ENCODE measurements at regions not wholly inside any gene's neighbourhood (a gene's known extent, or its start where the extent isn't known, plus 50 kb on each side); places are given as distances from the start of the nearest gene placed in this dataset.
"Not testable (repeated sequence)": the region's sequence is repeated elsewhere in the genome, so short reads cannot be mapped to it uniquely, and the experiment has no call there.

DNA sequence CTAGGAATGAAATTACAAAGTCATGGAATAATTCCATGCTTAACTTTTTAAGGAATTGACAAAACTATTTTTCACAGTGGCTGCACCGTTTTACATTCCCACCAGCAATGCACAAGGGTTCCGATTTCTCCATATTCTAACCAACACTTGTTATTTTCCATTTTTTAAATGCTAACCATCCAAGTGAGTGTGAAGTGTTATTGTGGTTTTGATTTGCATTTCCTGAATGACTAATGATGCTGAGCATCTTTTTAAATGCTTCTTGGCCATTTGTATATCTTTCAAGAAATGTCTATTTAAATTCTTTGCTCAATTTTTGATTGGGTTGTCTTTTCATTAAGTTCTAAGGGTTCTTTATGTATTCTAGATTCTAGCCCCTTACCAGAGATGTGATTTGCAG, 479.5 kb upstream of the SMARCA2 start:
- DNase-seq (ENCODE audit: extremely low read depth in 1 of 2, low read depth in 1 of 2) = no peak

DNA sequence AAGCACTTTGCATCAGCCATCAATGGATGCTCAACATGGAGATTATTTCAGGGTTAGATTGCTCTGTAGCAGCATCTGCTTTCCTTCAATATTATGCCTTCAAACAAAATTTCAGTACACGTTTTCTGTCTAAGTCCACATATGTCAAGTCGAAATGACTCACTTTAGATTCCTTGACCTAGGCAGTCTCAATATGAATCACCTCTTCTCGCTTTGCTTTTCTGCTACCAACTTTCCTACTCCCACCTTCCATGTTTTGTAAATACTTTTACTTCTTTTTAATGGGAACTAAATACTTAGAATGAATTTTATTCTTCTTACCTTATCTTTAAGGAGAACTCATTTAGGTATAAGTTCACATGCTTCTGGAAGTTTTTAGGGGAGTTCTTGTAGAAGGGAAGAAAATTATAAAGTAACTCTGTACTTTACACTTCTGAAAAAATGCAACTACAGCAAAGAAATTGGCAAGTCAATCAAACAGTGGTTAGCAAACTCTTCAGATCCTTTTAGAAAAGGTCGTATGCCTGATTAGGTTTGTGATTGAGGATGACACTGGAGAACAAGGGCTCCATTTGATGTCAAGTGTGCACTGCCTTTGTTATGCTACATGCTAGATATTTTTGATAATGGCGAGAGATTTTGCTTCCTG, 478.5 kb upstream of the SMARCA2 start:
- no peak for DNase-seq (ENCODE audit: extremely low read depth in 1 of 2, low read depth in 1 of 2)

DNA sequence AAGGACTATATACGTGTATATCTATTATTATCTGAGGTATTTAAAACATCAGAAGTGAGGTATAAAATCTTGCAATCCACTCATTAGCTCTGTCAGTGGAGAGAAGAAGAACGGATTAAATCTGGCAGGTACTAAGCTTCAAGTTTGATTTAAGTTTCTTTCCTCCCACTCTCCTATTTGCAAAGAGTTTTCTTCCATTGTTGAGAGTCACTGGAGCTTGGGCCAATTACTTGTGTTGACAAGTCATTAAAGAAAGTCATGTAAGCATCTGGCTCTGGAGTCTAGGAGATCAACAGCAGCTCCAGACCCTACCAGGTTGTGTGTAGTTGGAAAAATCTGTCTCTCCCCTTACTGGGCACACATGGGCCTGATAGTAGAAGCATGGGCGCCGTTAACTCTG, 476.8 kb upstream of the SMARCA2 start:
- no peak for DNase-seq (ENCODE audit: extremely low read depth in 1 of 2, low read depth in 1 of 2)

DNA sequence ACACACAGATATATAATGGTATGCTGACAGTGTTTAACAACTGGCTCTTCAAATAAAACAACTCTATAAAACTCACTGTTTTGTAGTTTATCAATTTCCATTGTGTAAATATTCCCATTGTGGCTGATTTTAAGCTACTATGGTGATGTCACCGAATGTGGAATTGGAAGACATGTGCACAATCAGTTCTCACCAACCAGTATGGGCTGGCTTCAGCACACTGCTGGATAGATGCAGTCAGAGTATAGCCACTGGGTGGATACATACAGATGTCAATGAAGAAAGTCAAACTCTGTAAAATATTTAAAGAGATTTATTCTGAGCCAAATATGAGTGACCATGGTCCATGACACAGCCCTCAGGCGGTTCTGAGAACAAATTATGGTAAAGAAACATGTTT, 475.9 kb upstream of the SMARCA2 start:
- no peak for DNase-seq (ENCODE audit: extremely low read depth in 1 of 2, low read depth in 1 of 2)

DNA sequence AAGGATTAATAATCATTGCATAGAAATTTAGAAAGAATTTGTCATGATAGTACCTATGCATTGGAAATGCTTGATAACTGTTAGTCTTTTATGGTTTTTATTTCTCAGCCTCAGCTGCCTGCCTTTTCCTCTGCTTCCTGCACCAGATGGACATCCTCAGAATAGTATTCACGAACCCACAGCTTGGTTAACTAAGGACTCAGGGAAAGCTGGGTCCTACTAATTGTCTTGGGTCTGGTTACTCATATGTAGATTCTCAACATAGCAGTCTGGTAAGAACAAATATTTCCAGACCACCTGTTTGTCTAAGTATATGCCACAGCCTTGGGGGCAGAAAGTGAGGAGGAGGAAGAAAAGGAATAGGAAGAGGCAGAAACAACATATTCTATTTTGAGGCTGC, 464.5 kb upstream of the SMARCA2 start:
- no peak for DNase-seq (ENCODE audit: extremely low read depth in 1 of 2, low read depth in 1 of 2)

DNA sequence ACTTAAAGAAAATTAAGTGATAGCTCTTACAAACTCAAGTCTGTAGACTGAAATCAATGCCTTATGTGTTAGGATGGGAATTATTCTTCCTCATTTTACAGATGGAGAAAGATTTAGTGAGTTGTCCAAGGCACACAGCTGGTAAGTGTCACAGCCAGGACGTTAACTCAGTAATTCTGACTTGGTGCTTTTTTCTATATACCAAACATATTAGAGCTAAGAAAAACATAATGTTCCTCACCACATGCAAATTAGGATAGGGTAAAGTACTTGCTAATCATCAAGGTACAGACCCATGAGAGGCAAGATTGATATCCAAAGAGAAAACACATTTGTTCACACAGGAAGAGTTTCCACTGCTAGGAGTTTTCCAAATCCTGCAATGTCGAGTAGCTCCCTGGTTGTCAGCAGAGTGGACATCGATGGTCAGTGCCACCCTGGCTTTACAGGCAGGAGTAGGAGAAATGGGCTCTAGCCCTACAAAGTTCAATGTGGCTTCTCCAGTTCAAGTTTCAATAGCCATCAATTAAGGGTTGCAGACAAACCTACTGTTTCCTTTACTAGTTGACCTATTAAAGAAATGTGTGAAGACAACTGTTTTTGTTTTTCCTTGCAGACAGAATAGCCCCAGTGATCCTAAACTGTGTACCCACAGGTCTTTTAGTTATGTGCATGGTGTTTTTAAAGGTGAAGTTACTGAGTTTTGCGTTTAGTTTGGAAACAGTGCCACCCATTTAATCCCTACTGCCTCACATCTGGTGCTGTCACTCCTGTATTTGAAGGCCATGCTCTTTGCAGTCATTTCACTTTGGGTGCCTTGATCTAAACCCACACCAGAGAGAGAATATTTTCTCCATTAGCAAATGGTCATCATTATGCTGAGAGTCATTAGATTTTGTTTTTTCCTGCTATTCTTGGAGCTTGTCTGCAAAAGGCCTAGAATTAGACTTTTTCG, 460.8 kb upstream of the SMARCA2 start:
- DNase-seq (ENCODE audit: extremely low read depth in 1 of 2, low read depth in 1 of 2) = no peak

DNA sequence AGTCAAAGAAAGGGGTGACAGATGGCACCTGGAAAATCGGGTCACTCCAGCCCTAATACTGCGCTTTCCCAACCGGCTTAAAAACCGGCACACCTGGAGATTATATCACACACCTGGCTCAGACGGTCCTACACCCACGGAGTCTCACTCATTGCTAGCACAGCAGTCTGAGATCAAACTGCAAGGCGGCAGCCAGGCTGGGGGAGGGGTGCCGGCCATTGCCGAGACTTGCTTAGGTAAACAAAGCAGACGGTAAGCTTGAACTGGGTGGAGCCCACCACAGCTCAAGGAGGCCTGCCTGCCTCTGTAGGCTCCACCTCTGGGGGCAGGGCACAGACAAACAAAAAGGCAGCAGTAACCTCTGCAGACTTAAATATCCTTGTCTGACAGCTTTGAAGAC, 456.5 kb upstream of the SMARCA2 start:
- DNase-seq (ENCODE audit: extremely low read depth in 1 of 2, low read depth in 1 of 2) = not testable (repeated sequence)

DNA sequence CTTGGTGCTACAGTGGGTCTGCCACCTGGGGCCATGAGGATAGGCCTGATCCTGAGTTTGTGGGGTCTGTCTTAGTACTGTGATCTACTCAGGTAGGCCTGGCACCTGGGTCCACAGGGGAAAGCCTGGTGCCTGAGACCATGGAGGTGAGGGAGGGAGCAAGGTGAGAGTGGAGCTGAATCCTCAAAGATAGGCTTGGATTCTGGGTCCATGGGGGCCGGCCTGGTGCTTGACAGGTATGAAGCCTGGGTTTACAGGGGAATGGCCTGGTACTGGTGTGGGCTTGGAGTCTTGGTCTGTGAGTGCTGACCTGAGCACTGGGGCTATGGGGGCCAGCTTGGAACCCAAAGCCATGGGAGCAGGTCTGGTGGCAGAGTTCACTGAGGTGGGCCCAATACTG, 439.2 kb upstream of the SMARCA2 start:
- DNase-seq (ENCODE audit: extremely low read depth in 1 of 2, low read depth in 1 of 2) = no peak

DNA sequence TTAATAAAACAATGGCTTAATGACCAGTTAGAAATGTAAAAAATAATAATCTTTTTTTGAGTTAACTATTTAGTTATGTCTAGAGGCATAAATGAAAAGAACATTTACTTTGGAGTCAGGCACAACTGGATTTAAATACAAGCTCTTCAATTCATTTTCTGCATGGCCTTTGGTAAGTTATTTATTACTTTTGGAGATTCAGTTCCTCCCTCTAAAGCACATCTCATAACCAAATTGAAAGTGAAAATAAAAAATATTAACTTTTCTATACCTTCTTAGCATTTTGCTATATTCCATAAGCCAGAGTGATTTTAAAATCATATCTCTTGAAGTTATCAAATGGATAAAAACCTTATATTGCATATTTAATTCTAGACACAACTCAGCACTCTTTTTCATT, 434.9 kb upstream of the SMARCA2 start:
- DNase-seq (ENCODE audit: extremely low read depth in 1 of 2, low read depth in 1 of 2) = no peak

DNA sequence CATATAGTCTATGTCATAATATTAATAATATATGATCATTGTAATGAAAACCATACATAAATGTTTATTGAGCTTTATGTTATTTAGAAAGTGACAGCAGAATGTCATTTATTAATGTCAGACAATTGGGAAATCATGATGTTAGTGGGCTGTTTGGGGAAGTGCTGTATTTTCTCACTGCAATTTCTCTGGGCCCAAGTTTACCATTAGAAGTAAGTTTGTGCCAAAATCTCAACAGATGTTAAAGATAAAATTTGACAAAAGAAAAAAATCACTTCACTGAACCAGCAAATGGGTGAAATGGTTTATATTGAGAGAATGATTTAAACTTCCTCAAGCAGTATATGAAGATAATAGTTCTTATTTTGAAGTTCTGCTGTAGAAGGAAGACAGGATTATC, 433.2 kb upstream of the SMARCA2 start:
- DNase-seq (ENCODE audit: extremely low read depth in 1 of 2, low read depth in 1 of 2) = no peak

DNA sequence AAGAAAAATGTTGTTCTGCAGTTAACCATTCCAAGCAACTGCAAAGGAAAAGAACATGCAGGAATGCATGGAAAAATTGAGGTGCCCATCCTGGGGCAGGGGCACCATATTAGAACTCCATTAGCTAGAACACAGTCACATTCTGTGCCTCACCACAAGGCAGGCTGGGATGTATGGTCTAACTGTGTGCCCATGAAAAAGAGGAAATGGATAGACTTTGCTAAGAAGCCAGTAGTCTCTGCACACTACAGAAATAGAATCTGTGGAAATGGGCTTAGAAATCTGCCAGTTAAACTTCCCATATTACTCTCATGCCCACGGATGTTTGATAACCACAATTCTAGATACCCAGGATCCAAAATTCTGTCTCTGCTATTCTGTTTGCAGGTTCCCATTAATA, 423.8 kb upstream of the SMARCA2 start:
- no peak for DNase-seq (ENCODE audit: extremely low read depth in 1 of 2, low read depth in 1 of 2)

DNA sequence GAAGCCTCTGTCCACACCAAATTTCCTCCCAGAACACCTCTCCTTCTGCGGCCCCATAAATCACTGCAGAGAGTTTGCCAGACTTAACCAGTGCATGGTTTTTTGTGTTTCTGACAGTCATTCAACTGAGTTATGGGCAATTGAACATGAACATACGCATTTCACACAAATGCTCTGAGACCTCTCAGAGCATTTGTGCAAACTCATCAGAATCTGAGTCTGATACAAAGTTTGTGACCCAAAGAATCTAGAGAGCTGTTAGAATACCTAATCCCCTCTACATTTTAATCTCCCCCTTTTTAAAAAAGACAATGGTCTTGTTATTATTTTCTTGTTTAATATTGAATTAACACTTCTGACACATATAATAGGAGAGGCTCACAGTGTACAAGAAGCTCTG, 416.9 kb upstream of the SMARCA2 start:
- no peak for DNase-seq (ENCODE audit: extremely low read depth in 1 of 2, low read depth in 1 of 2)

DNA sequence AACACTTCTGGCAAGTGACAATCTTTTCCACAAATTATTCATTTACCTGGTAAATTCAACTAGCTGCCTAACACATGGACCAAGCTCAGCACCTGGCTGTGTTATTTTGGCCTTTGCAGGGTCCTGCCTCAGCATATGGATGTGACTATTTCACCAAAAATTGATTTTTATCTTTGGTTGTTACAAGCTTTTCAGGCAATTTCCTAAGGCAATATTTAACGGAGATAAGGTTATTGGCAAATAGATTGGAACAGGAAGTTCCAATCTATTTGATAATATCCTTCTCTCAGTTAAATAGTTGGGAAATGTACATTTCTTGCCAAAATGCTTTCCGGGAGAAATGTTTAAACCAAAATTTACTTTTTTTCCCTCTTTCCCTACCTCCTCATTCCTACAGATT, 415.2 kb upstream of the SMARCA2 start:
- no peak for DNase-seq (ENCODE audit: extremely low read depth in 1 of 2, low read depth in 1 of 2)

DNA sequence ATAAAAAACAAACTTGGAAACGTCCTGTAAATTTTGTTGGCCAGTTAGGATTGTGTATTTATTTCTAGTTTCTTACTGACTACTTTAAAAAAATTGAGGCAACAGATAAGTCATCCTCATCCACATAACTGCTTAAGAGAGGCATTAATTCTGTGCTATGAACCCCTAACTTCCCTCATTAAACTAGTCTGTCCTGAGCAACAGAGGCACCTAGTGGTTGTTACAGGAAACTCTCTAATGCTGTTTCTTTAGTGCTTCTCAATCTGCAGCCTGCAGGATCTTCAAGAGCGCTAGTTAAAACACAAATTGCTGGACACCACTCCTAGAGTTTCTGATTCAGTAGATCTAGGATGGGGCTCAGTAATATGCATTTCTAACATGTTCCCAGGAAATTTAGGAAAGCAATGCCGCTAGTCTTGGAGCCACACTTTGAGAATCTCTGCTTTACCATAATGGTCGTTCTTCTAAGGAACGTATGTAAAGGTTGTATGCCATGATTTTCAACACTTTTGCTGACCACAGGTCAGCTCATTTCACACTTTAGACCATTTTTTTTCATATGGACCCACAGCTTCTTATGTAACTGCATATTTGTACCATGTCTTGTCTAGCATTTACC, 410.1 kb upstream of the SMARCA2 start:
- no peak for DNase-seq (ENCODE audit: extremely low read depth in 1 of 2, low read depth in 1 of 2)

DNA sequence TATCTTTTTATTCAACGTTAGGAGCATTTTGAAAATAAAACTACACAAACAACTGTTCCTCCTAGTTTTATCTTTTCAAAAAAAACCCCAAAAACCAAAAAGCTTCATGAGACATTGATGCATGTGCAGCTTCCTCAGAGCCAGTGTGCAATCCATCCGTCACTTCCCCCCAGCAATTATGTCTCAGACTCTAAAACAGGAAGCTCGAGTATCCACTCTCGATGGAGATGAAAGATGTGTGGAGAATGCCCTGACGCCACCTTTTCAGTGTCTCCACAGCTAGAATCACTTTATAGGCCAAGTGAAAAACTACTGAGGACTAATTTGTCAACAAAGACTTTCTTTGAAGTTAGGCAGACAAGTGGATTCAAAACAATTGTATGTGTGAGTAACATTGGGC, 408.9 kb upstream of the SMARCA2 start:
- no peak for DNase-seq (ENCODE audit: extremely low read depth in 1 of 2, low read depth in 1 of 2)

DNA sequence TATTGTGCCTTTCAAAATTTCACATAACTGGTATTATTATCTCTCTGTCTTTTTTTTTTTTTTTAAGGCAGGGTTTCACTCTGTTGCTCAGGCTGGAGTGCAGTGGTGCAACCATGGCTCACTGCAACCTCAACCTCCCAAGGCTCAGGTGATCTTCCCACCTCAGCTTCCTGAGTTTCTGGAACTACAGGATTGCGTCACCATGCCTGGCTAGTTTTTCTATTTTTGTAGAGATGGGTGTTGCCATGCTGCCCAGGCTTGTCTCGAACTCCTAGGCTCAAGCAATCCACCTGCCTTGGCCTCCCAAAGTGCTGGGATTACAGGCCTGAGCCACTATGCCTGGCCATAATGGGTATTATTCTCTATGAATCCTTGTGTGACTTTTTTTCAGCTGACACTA, 402.3 kb upstream of the SMARCA2 start:
- DNase-seq (ENCODE audit: extremely low read depth in 1 of 2, low read depth in 1 of 2) = no peak

DNA sequence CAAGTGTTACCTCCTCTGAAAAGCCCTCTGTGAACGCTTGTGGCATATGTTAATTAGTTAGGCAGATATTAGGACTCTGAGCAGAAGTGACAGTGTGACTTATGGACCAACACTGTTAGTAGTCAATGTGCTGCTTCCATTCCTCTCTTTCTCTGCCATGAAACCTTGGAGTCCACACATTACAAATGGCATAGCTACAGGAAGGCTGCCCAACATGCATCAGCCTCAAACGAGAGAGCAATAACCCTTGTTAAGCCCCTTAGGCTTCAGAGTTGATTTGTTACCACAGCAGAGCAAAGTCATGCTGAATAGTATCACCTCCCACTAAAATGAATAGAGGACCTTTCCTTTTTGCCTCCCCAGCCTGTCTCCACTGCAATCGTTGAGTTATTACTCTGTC, 397.7 kb upstream of the SMARCA2 start:
- DNase-seq (ENCODE audit: extremely low read depth in 1 of 2, low read depth in 1 of 2) = no peak

DNA sequence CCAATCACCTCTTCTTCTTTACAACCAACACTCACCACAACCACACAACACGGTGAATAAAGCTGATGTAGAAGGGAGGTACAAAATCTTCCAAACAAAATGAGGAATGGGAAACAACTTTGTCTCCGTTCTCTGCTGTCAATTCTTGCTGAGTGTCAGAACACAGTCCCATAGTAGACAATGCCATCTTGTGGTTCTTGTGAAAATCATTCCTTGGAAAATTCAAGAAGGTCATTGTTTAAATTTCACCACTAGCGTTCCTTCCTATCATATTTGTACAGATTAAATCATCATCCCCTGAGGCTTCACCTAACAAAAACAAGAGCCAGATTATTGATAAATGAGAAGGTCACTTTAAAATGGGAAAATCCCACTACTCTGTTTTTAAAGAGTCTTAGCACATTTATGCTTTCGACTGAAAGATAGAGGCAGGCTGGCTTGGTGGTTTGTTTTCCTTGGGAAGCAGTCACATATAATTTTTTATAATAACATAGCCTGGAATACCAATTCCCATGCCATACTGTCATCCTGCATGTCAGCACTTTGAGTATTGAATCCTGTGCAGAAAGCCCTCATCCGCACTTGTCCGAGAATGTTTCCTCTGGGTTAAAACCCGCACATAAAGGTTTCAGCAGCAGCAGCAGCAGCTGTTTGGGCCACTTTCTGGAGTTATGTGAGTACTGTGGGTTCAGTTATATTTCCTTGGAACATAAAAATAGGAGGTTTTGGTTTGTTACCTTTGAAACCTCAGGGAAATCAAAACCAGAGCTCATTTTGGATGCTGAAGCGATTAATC, 395.0 kb upstream of the SMARCA2 start:
- no peak for DNase-seq (ENCODE audit: extremely low read depth in 1 of 2, low read depth in 1 of 2)

DNA sequence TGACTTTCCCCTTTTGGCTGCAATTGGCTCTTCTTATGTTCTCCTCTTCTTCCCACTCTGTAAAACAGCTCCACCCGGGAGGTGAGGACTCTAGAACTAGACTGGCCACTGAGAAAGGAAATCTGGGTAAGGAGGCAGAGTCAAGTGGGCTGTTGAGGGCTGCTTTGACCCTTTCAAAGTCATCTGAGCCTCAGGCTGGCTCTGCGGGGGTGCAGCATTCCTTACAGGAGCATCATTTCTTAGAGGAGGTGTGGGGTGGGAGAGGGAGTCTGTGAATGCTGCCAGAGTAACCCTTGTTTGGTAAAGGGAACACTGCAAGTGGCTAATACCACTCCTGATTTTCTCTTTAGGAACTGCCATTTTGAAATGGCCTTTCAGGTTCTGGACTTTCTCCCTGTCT, 377.7 kb upstream of the SMARCA2 start:
- DNase-seq (ENCODE audit: extremely low read depth in 1 of 2, low read depth in 1 of 2) = no peak

DNA sequence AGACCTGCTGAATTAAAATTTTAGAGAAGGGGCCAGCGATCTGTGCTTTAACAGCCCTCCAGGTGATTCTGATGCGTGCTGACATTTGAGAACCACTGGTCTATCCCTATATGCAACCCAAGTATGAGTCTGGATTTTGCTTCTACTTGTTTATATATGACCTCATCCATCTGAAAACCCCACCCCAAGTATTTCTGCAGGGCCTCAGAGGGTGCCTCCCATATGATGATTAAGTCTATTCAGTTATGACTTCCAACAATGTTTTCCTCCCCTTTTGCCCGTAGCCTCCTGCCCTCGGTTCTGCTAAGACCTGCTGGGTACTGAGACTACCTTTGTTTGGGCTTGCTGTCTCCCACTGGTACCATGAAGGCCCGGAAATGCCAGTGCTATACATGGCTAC, 376.0 kb upstream of the SMARCA2 start:
- no peak for DNase-seq (ENCODE audit: extremely low read depth in 1 of 2, low read depth in 1 of 2)

DNA sequence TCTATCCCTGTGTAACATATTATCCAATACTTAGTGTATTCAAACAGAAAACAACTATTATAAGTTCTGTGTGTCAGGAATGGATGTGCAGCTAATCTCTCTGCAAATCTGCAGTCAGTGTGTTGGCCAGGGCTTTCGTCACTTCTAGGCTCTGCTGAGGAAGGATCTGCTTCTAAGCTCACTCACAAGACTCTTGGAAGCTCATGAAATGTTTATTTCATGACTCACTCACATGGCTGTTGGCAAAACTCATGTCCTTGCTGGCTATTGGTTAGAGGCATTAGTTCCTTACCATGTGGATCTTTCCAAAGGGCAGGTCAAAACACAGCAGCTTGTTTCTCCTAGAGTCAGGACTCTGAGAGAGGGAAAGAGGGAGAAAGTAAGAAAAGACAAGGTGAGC, 367.4 kb upstream of the SMARCA2 start:
- DNase-seq (ENCODE audit: extremely low read depth in 1 of 2, low read depth in 1 of 2) = no peak

Data from stimulated activated CD8-positive, alpha-beta memory T cell treated with anti-CD3 and anti-CD28 coated beads, Interleukin-7, amount 100 ng/mL, for 48 hours (primary cell).